A549 (cell line): ENCODE measurements at regions not wholly inside any gene's neighbourhood (a gene's known extent, or its start where the extent isn't known, plus 50 kb on each side); places are given as distances from the start of the nearest gene placed in this dataset.
"Not testable (repeated sequence)": the region's sequence is repeated elsewhere in the genome, so short reads cannot be mapped to it uniquely, and the experiment has no call there.

Experiments
- ATAC-seq, 2 experiments: fragments of 200-7000 bp in 1 of 2; fragments of >200 bp in 1 of 2; cut with Nextera tagmentation in 1 of 2; cut with Tn5 transposase in 1 of 2; 3 replicates each; pipeline versions ENCODE4 v1.8.0 to v1.9.1; 2018 to 2020; ENCODE audit warnings: mild to moderate bottlenecking in 1 of 2, moderate library complexity in 1 of 2
- CTCF ChIA-PET: fragments of 300-600 bp; sonication (Branson Sonifier 250); formaldehyde crosslinking; extraction: SDS; loops from one replicate; lab custom pipeline; 2021; ENCODE audit warnings: antibody characterized with exemption, inconsistent platforms; lab: Yijun Ruan, JAX
- POLR2A ChIA-PET: fragments of 350-600 bp; formaldehyde crosslinking; extraction: SDS; loops from one replicate; lab custom pipeline; 2021; ENCODE audit warnings: antibody characterized with exemption, inconsistent platforms; lab: Yijun Ruan, JAX
- DNase-seq, 2 experiments: peaks; one replicate each; pipeline versions ENCODE4 v3.0.0 to v3.0.0-alpha.2; 2011 to 2016; ENCODE audit warnings: low read depth in 1 of 2, low spot score in 1 of 2
- FAIRE-seq: peaks from 2 replicates; lab custom pipeline; 2011; peaks lifted over from hg19 to GRCh38; lab: Jason Lieb, UNC
- H3K27ac ChIP-seq, 2 experiments: fragments of >200 bp; sonication (Bioruptor Twin); formaldehyde crosslinking; 3 replicates each; pipeline ENCODE4 v1.5.1; 2016 to 2017
- H3K4me1 ChIP-seq: fragments of >200 bp; sonication (Bioruptor Twin); formaldehyde crosslinking; 3 replicates; pipeline ENCODE4 v1.6.1; 2016
- H3K4me2 ChIP-seq: fragments of >200 bp; sonication (Bioruptor Twin); formaldehyde crosslinking; 3 replicates; pipeline ENCODE4 v1.6.1; 2016
- H3K4me3 ChIP-seq: fragments of >200 bp; sonication (Bioruptor Twin); formaldehyde crosslinking; 3 replicates; pipeline ENCODE4 v1.5.1; 2016
- H3K9me3 ChIP-seq: fragments of >200 bp; sonication (Bioruptor Twin); formaldehyde crosslinking; 3 replicates; pipeline ENCODE4 v1.6.1; 2016
- BHLHE40 ChIP-seq: IDR thresholded peaks from 2 replicates; pipeline ENCODE4 v1.6.1; 2012; ENCODE audit warnings: low read depth, low read length, inconsistent platforms
- CHD2 ChIP-seq: fragments of 150-350 bp; IDR thresholded peaks from 2 replicates; pipeline ENCODE4 v1.6.1; 2014; ENCODE audit warnings: low read length; ENCODE audit not compliant: partially characterized antibody
- EHF ChIP-seq: fragments of 250-450 bp; sonication (Bioruptor Pico); IDR thresholded peaks from 2 replicates; pipeline ENCODE4 v1.5.0; 2020; ENCODE audit warnings: mild to moderate bottlenecking
- ELK1 ChIP-seq: fragments of 150-350 bp; IDR thresholded peaks from 2 replicates; pipeline ENCODE4 v1.6.1; 2014; ENCODE audit warnings: low read depth, mild to moderate bottlenecking, low read length
- ESRRA ChIP-seq: fragments of 150-350 bp; IDR thresholded peaks from 2 replicates; pipeline ENCODE4 v1.6.1; 2014; ENCODE audit warnings: mild to moderate bottlenecking, low read length, borderline replicate concordance
- HEYL ChIP-seq: fragments of 250-450 bp; sonication (Bioruptor Pico); IDR thresholded peaks from 2 replicates; pipeline ENCODE4 v1.8.0; 2021; ENCODE audit warnings: mild to moderate bottlenecking, moderate library complexity
- HOXA7 ChIP-seq: fragments of 250-450 bp; sonication (Bioruptor Pico); IDR thresholded peaks from 2 replicates; pipeline ENCODE4 v1.5.0; 2020; ENCODE audit warnings: mild to moderate bottlenecking, moderate library complexity
- MAZ ChIP-seq: fragments of 150-350 bp; IDR thresholded peaks from 2 replicates; pipeline ENCODE4 v1.6.1; 2014; ENCODE audit warnings: antibody characterized with exemption, low read depth, low read length, borderline replicate concordance
- NR3C1 ChIP-seq: fragments of >200 bp; sonication (Bioruptor Twin); formaldehyde crosslinking; IDR thresholded peaks from 3 replicates; pipeline ENCODE4 v1.6.1; 2017
- RARB ChIP-seq: fragments of 250-450 bp; sonication (Bioruptor Pico); IDR thresholded peaks from 2 replicates; pipeline ENCODE4 v1.8.0; 2021; ENCODE audit warnings: mild to moderate bottlenecking, moderate library complexity
- RFX5 ChIP-seq: fragments of 450-650 bp; IDR thresholded peaks from 2 replicates; pipeline ENCODE4 v1.7.1; 2014; ENCODE audit warnings: antibody characterized with exemption, mild to moderate bottlenecking, moderate library complexity
- USF2 ChIP-seq: fragments of 450-650 bp; IDR thresholded peaks from 2 replicates; pipeline ENCODE4 v1.6.1; 2014; ENCODE audit warnings: antibody characterized with exemption
- ZNF302 ChIP-seq: fragments of 250-450 bp; sonication (Bioruptor Pico); IDR thresholded peaks from 2 replicates; pipeline ENCODE4 v1.9.0; 2021; ENCODE audit warnings: inconsistent platforms, mild to moderate bottlenecking, moderate library complexity
- ZSCAN20 ChIP-seq: fragments of 250-450 bp; sonication (Bioruptor Pico); IDR thresholded peaks from 2 replicates; pipeline ENCODE4 v1.8.0; 2022; ENCODE audit warnings: mild to moderate bottlenecking, moderate library complexity
- WGBS: methylation state at CpG from one replicate; pipeline ENCODE4 v1.1.6; 2017; ENCODE audit errors: missing lambda C conversion rate; 5-methylcytosine and 5-hydroxymethylcytosine counted together

GRCh38 chr20:56736285-56736857, 107.3 kb downstream of the TFAP2C start:
- TF ChIP-seq ESRRA (no peak), RFX5 (no peak)
- no peak overlapping the region for H3K4me3 ChIP-seq
- H3K9me3 ChIP-seq = no peaks in the 10 kb centered on the region
- POLR2A ChIA-PET = no interaction called here
- WGBS = 83% methylated on average over 10 of the region's 10 CpGs
- no peak for FAIRE-seq
- ATAC-seq = no peak
- no peak overlapping the region for H3K4me2 ChIP-seq
- H3K27ac ChIP-seq = no peak overlapping the region
- CTCF ChIA-PET = interaction anchor here (1.0 kb wide), 1 partner anchor 238 kb away, joined by 4 read pairs; no protein-coding TSS in a partner anchor
- no peak for DNase-seq
- H3K4me1 ChIP-seq = no peaks in the 10 kb centered on the region

GRCh38 chr20:56744325-56744821, 115.3 kb downstream of the TFAP2C start:
- H3K4me1 ChIP-seq, CTCF ChIA-PET, H3K27ac ChIP-seq, H3K4me3 ChIP-seq, FAIRE-seq, ATAC-seq, H3K4me2 ChIP-seq, DNase-seq, H3K9me3 ChIP-seq, POLR2A ChIA-PET: not testable (repeated sequence)
- 92% methylated on average over 4 of the region's 4 CpGs for WGBS

GRCh38 chr20:56748476-56749377, 119.6 kb downstream of the TFAP2C start:
- ATAC-seq (no peak), FAIRE-seq (no peak), DNase-seq (no peak)
- TF ChIP-seq USF2 = no peak
- no peak for TF ChIP-seq MAZ
- WGBS = 81% methylated on average over 8 of the region's 8 CpGs
- Histone ChIP-seq H3K27ac (no peak overlapping the region), H3K4me2 (no peak overlapping the region), H3K4me3 (no peak overlapping the region), H3K9me3 (no peaks in the 10 kb centered on the region), H3K4me1 (peaks cover 8% of the 10 kb centered on the region)
- CTCF ChIA-PET = interaction anchor here (0.6 to 1.0 kb wide), 2 partner anchors 45 to 198 kb away, joined by 3 to 4 read pairs; no protein-coding TSS in a partner anchor
- POLR2A ChIA-PET = interaction anchor here (0.5 kb wide), 1 partner anchor 54 kb away, joined by 4 read pairs; no protein-coding TSS in a partner anchor

- CTCF ChIA-PET = interaction anchor here (0.6 kb wide), 1 partner anchor 225 kb away, joined by 3 read pairs; no protein-coding TSS in a partner anchor
- ATAC-seq = no peak
- POLR2A ChIA-PET = no interaction called here
Observed at GRCh38 chr20:56750430-56750829, 121.3 kb downstream of the TFAP2C start.

More at GRCh38 chr20:56750430-56750829, 121.3 kb downstream of the TFAP2C start:
- TF ChIP-seq BHLHE40 (no peak), ZNF302 (no peak), NR3C1 (no peak), CHD2 (no peak), EHF (no peak), HEYL (no peak), ELK1 (no peak), RARB (no peak), HOXA7 (no peak), ZSCAN20 (CRISPR knock-in tag) (no peak)
- Histone ChIP-seq H3K4me1 (peaks cover 8% of the 10 kb centered on the region), H3K9me3 (no peaks in the 10 kb centered on the region), H3K4me2 (no peak overlapping the region), H3K4me3 (no peak overlapping the region), H3K27ac (no peak overlapping the region)
- DNase-seq (no peak), FAIRE-seq (no peak)
- 82% methylated on average over 15 of the region's 17 CpGs for WGBS
